ENCODE measurements at regions not wholly inside any gene's neighbourhood (a gene's known extent, or its start where the extent isn't known, plus 50 kb on each side); places are given as distances from the start of the nearest gene placed in this dataset.

DNA sequence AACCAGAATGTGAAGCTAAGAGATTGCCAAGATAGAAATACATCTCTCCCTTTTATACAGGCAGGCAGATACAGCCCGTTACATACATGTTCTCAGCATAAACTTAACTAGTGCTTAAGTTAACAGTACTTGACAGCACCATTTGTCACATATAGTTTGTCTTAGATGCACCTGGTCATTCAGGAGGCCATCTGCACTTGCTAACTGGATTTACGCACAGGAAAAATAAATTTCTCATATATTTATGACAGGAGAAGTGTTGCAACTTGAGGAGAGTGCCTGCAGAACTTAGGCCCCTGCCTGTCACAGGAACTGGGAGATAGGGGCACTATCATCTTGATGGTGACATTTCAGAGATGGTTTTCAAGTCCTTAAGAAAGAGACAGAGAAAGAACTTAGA, 1462.1 kb upstream of the CDH9 start:
- TF ChIP-seq GATA2 (IDR thresholded peaks at IDR 0.05; ENCODE audit: insufficient read depth, insufficient read length, low read depth, low read length): no peak
- TF ChIP-seq JUN (IDR thresholded peaks at IDR 0.05; ENCODE audit: borderline replicate concordance, insufficient read depth, insufficient read length, low read depth): no peak
- TF ChIP-seq POLR2AphosphoS5 (IDR thresholded peaks at IDR 0.05; ENCODE audit: insufficient read depth, low read depth, low read length): no peak
- no peak for TF ChIP-seq MYC (IDR thresholded peaks at IDR 0.05; ENCODE audit: low read depth, low read length)
- no peak for TF ChIP-seq POLR2A (IDR thresholded peaks at IDR 0.05; ENCODE audit: low read depth, low read length)
- no peak overlapping the region for H3K9ac ChIP-seq (replicated peaks; ENCODE audit: extremely low read depth, insufficient read depth, low read length)
- H3K4me3 ChIP-seq (replicated peaks in 1 of 3; ENCODE audit: insufficient read depth in 1 of 3, low read depth in 1 of 3, low read length in 3 of 3): no peak overlapping the region
- no peaks in the 10 kb centered on the region for H3K9me3 ChIP-seq (replicated peaks; ENCODE audit: control insufficient read depth, insufficient read depth, low read length)
- H2AFZ ChIP-seq (ENCODE audit: low read depth, low read length): no peak overlapping the region
- ChIA-PET POLR2A (no interaction called here), CTCF (no interaction called here)
- H3K9me1 ChIP-seq (replicated peaks; ENCODE audit: control insufficient read depth, extremely low read depth, insufficient read depth, low read length): no peaks in the 10 kb centered on the region
- intact Hi-C loops (cut with micrococcal nuclease): no loop called here
- DNase-seq (ENCODE audit: low read depth, low spot score) (no peak), FAIRE-seq (no peak)
- no peaks in the 10 kb centered on the region for H3K4me1 ChIP-seq (ENCODE audit: control insufficient read depth, extremely low read depth, insufficient read depth, low read length)
- H3K79me2 ChIP-seq (ENCODE audit: control insufficient read depth, insufficient read depth, low read length): no peaks in the 10 kb centered on the region
- no peaks in the 10 kb centered on the region for H4K20me1 ChIP-seq (replicated peaks; ENCODE audit: control insufficient read depth, extremely low read depth, insufficient read depth, low read length)
- no peaks in the 10 kb centered on the region for H3K27me3 ChIP-seq (ENCODE audit: control insufficient read depth in 2 of 2, insufficient read depth in 2 of 2, low read length in 2 of 2)
- no peaks in the 10 kb centered on the region for H3K36me3 ChIP-seq (ENCODE audit: control insufficient read depth in 2 of 2, extremely low read depth in 1 of 2, insufficient read depth in 2 of 2, low read length in 2 of 2)
- no peak overlapping the region for H3K27ac ChIP-seq (ENCODE audit: insufficient read depth, low read depth, low read length)
- no TSS peak for BruUV-seq (replicated peaks)
- no peak overlapping the region for H3K4me2 ChIP-seq (ENCODE audit: insufficient read depth, low read length)
- dilution Hi-C loops (cut with MboI; ENCODE audit: extremely low pct_ligation_motif_present, low sequenced_read_pairs): no loop called here

DNA sequence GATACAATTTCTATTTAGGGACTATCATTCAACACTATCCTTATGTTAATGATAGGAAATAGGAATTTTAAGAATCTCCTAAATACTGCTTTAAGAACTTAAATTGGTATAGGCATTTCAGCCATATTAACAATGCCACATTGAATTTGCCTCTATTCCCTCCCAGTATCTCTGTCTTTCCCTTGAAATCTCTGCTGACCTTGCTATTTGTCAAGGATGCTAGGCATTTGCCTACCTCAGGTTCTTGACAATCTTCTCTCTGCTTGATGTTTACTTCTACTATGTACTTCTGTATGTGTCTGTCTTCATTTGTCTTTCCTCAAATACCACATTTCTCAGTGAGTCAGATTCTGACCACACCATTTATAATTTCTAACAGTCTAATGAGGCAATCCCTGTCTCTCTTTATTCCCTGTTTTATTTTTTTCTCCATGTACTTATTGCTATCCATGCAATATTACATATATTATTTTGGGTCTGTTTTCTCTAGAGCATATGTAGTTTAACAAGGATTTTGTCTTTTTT, 1461.4 kb upstream of the CDH9 start:
- H3K79me2 ChIP-seq (ENCODE audit: control insufficient read depth, insufficient read depth, low read length): no peaks in the 10 kb centered on the region
- H3K27me3 ChIP-seq (ENCODE audit: control insufficient read depth in 2 of 2, insufficient read depth in 2 of 2, low read length in 2 of 2): no peaks in the 10 kb centered on the region
- H3K4me3 ChIP-seq (replicated peaks in 1 of 3; ENCODE audit: insufficient read depth in 1 of 3, low read depth in 1 of 3, low read length in 3 of 3): no peak overlapping the region
- BruUV-seq (replicated peaks): no TSS peak
- intact Hi-C loops (cut with micrococcal nuclease) (no loop called here), dilution Hi-C loops (cut with MboI; ENCODE audit: extremely low pct_ligation_motif_present, low sequenced_read_pairs) (no loop called here)
- FAIRE-seq (no peak), DNase-seq (ENCODE audit: low read depth, low spot score) (no peak)
- ChIA-PET POLR2A (no interaction called here), CTCF (no interaction called here)
- no peaks in the 10 kb centered on the region for H3K36me3 ChIP-seq (ENCODE audit: control insufficient read depth in 2 of 2, extremely low read depth in 1 of 2, insufficient read depth in 2 of 2, low read length in 2 of 2)
- no peak for TF ChIP-seq POLR2A (IDR thresholded peaks at IDR 0.05; ENCODE audit: low read depth, low read length)
- TF ChIP-seq, protein P1, sequence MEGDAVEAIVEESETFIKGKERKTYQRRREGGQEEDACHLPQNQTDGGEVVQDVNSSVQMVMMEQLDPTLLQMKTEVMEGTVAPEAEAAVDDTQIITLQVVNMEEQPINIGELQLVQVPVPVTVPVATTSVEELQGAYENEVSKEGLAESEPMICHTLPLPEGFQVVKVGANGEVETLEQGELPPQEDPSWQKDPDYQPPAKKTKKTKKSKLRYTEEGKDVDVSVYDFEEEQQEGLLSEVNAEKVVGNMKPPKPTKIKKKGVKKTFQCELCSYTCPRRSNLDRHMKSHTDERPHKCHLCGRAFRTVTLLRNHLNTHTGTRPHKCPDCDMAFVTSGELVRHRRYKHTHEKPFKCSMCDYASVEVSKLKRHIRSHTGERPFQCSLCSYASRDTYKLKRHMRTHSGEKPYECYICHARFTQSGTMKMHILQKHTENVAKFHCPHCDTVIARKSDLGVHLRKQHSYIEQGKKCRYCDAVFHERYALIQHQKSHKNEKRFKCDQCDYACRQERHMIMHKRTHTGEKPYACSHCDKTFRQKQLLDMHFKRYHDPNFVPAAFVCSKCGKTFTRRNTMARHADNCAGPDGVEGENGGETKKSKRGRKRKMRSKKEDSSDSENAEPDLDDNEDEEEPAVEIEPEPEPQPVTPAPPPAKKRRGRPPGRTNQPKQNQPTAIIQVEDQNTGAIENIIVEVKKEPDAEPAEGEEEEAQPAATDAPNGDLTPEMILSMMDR (IDR thresholded peaks at IDR 0.05; ENCODE audit: extremely low read depth in 1 of 2, insufficient read depth in 1 of 2, low read depth in 1 of 2, low read length in 2 of 2): no peak
- TF ChIP-seq POLR2AphosphoS5 (IDR thresholded peaks at IDR 0.05; ENCODE audit: insufficient read depth, low read depth, low read length): no peak
- TF ChIP-seq EZH2 (IDR thresholded peaks at IDR 0.05; ENCODE audit: borderline replicate concordance, low read depth, low read length, severe bottlenecking): no peak
- TF ChIP-seq GATA2 (IDR thresholded peaks at IDR 0.05; ENCODE audit: insufficient read depth, insufficient read length, low read depth, low read length): no peak
- TF ChIP-seq MYC (IDR thresholded peaks at IDR 0.05; ENCODE audit: low read depth, low read length): no peak
- TF ChIP-seq FOS (IDR thresholded peaks at IDR 0.05; ENCODE audit: borderline replicate concordance, insufficient read depth, low read length): no peak
- no peaks in the 10 kb centered on the region for H3K4me1 ChIP-seq (ENCODE audit: control insufficient read depth, extremely low read depth, insufficient read depth, low read length)
- no peak overlapping the region for H3K27ac ChIP-seq (ENCODE audit: insufficient read depth, low read depth, low read length)
- no peak overlapping the region for H2AFZ ChIP-seq (ENCODE audit: low read depth, low read length)
- no peaks in the 10 kb centered on the region for H3K9me3 ChIP-seq (replicated peaks; ENCODE audit: control insufficient read depth, insufficient read depth, low read length)
- H3K4me2 ChIP-seq (ENCODE audit: insufficient read depth, low read length): no peak overlapping the region
- no peaks in the 10 kb centered on the region for H3K9me1 ChIP-seq (replicated peaks; ENCODE audit: control insufficient read depth, extremely low read depth, insufficient read depth, low read length)
- H4K20me1 ChIP-seq (replicated peaks; ENCODE audit: control insufficient read depth, extremely low read depth, insufficient read depth, low read length): no peaks in the 10 kb centered on the region
- no peak overlapping the region for H3K9ac ChIP-seq (replicated peaks; ENCODE audit: extremely low read depth, insufficient read depth, low read length)

All from endothelial cell of umbilical vein (primary cell).